ENCODE measurements at regions not wholly inside any gene's neighbourhood (a gene's known extent, or its start where the extent isn't known, plus 50 kb on each side); places are given as distances from the start of the nearest gene placed in this dataset.

- DNase-seq: no peak
- Histone ChIP-seq H3K27ac (no peak overlapping the region), H3K36me3 (no peaks in the 10 kb centered on the region), H3K9me3 (no peaks in the 10 kb centered on the region), H3K4me3 (no peak overlapping the region), H3K4me1 (no peaks in the 10 kb centered on the region), H3K27me3 (peaks cover 8% of the 10 kb centered on the region)
- ATAC-seq: no peak
- no peak for TF ChIP-seq CTCF (IDR thresholded peaks at IDR 0.05)
- intact Hi-C loops (cut with DNase I): no loop called here
These were observed 345.5 kb upstream of the MAP3K7 start for GRCh38 chr6:90932351-90932750.

GRCh38 chr6:90928051-90928450, 341.2 kb upstream of the MAP3K7 start:
- Histone ChIP-seq H3K4me1 (no peaks in the 10 kb centered on the region), H3K27me3 (peaks cover 8% of the 10 kb centered on the region), H3K27ac (no peak overlapping the region), H3K9me3 (no peaks in the 10 kb centered on the region), H3K4me3 (no peak overlapping the region), H3K36me3 (no peaks in the 10 kb centered on the region)
- no peak for ATAC-seq
- no peak for TF ChIP-seq CTCF (IDR thresholded peaks at IDR 0.05)
- intact Hi-C loops (cut with DNase I): no loop called here
- DNase-seq: no peak

GRCh38 chr6:90925726-90926125, 338.9 kb upstream of the MAP3K7 start:
- DNase-seq (no peak), ATAC-seq (no peak)
- H3K27ac ChIP-seq: no peak overlapping the region
- H3K36me3 ChIP-seq: no peaks in the 10 kb centered on the region
- no peaks in the 10 kb centered on the region for H3K27me3 ChIP-seq
- no peaks in the 10 kb centered on the region for H3K4me1 ChIP-seq
- intact Hi-C loops (cut with DNase I): no loop called here
- no peak for TF ChIP-seq CTCF (IDR thresholded peaks at IDR 0.05)
- H3K4me3 ChIP-seq: no peak overlapping the region
- H3K9me3 ChIP-seq: no peaks in the 10 kb centered on the region

GRCh38 chr6:90922325-90922724, 335.5 kb upstream of the MAP3K7 start:
- TF ChIP-seq CTCF (IDR thresholded peaks at IDR 0.05): no peak
- Histone ChIP-seq H3K36me3 (no peaks in the 10 kb centered on the region), H3K27me3 (no peaks in the 10 kb centered on the region), H3K4me3 (no peak overlapping the region), H3K9me3 (no peaks in the 10 kb centered on the region), H3K27ac (no peak overlapping the region), H3K4me1 (no peaks in the 10 kb centered on the region)
- no peak for DNase-seq
- intact Hi-C loops (cut with DNase I): no loop called here
- ATAC-seq: no peak

GRCh38 chr6:90918361-90918760, 331.5 kb upstream of the MAP3K7 start:
- H3K27ac ChIP-seq: no peak overlapping the region
- H3K27me3 ChIP-seq: no peaks in the 10 kb centered on the region
- intact Hi-C loops (cut with DNase I): no loop called here
- no peak for DNase-seq
- no peak for TF ChIP-seq CTCF (IDR thresholded peaks at IDR 0.05)
- no peaks in the 10 kb centered on the region for H3K36me3 ChIP-seq
- no peak for ATAC-seq
- H3K9me3 ChIP-seq: no peaks in the 10 kb centered on the region
- no peaks in the 10 kb centered on the region for H3K4me1 ChIP-seq
- no peak overlapping the region for H3K4me3 ChIP-seq

- intact Hi-C loops (cut with DNase I): no loop called here
- no peak for DNase-seq
- Histone ChIP-seq H3K4me1 (no peaks in the 10 kb centered on the region), H3K27ac (no peak overlapping the region), H3K9me3 (no peaks in the 10 kb centered on the region), H3K36me3 (no peaks in the 10 kb centered on the region), H3K4me3 (no peak overlapping the region), H3K27me3 (no peaks in the 10 kb centered on the region)
- no peak for ATAC-seq
- no peak for TF ChIP-seq CTCF (IDR thresholded peaks at IDR 0.05)
These were observed 330.5 kb upstream of the MAP3K7 start for GRCh38 chr6:90917376-90917775.

Data from upper lobe of right lung (tissue), 1 donor.